ENCODE measurements at regions not wholly inside any gene's neighbourhood (a gene's known extent, or its start where the extent isn't known, plus 50 kb on each side); places are given as distances from the start of the nearest gene placed in this dataset.

DNA sequence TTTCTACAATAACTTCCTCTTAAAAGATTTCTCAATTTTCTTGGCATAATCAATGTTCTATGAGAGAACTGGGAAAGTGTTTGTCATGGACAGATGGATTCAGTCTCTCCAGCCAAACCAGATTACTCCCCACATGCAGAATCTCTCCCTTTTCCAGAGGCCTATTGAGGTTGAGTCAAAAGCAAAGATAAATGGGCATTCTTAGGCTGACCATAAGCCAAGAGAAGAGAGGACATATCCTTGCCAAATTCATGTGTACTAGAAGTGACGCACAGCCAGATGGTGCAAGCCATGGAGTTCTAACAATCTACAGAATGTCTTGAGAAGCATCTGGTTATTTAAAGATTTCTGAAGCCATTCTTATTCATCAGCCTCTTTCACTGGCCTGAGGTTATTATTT, 2115.0 kb downstream of the MAT2B start:
- DNase-seq, result peak; percentile 29 to 84

DNA sequence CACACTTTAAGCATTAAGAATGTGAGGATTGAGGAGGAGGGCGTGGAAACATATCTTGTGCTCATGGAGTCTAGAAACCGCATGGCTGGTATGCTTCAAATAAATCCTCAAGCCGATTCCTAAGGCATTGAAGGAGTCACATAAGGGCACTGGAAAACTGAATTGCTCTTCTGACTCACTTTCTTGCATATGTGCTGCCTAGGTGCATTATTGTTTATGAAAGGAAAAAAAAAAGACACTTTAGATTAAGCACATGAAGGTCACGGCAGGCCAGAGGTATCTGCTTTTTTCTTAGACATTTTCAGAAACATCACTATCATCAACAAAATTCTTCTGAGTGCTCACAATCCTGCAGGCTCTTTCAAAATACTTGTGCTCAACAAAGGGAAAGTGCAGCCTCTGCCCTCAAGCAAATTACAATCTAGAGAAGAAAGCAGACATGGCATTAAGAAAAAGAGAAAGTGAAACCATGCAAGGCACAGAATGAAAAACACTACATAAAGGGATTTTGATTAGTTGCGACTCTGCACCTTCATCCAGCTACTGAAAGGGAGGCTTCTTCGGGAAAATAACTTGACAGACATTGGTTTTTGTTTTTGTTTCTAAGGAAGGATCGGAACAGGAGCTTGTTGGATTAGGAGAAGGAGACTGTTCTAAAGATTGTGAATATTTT, 2117.6 kb downstream of the MAT2B start:
- no peak for DNase-seq

DNA sequence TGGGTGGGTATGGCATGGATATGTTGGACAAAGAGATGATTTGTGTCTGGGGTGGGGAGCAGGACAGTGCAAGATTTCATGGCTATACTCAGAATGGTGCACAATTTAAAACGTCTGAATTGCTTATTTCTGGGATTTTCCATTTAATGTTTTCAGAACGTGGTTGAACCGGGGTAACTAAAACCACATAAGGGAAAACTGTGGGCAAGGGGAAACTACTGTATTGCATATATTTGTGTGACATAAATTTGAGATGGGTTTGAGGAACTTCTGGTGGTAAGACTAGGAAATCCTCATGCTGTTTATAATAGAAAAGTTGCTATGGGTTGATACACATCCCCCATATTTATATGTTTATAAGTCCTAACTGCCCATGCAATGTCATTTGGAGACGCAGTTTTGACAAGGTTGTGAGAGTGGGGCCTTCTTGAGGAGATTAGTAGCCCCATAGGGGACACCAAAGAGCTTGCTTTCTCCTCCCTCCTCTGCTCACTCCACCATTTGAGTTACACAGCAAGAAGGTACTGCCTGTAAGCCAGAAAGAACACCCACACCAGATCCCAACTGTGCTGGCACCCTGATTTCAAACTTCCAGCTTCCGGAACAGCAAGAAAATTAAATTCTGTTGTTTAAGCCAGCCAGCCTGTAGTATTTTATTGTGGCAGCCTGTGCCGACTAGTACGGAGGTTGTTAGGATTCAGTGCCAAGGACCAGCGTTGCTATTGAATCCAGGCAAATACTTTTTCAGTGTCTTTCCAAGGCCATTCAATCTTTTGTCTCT, 2118.9 kb downstream of the MAT2B start:
- no peak for DNase-seq

DNA sequence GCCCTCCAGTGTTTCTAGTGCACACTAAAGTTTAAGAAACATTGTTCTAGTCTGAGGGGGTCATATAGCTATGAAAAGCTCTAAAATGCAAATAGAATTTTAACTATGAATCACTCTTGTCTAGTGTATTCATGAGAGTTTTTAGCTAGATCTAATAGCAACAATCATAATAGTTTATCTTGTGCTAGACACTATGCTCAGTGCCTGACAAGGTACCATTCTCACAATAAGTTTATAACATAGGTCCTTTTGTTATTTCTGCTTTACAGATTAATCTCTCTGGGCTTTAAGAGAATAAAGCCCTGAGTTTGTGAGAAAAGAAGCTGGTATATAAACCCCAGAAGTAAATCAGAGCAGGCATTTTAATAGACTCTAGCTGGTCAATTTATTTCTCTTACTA, 2120.7 kb downstream of the MAT2B start:
- no peak for DNase-seq

DNA sequence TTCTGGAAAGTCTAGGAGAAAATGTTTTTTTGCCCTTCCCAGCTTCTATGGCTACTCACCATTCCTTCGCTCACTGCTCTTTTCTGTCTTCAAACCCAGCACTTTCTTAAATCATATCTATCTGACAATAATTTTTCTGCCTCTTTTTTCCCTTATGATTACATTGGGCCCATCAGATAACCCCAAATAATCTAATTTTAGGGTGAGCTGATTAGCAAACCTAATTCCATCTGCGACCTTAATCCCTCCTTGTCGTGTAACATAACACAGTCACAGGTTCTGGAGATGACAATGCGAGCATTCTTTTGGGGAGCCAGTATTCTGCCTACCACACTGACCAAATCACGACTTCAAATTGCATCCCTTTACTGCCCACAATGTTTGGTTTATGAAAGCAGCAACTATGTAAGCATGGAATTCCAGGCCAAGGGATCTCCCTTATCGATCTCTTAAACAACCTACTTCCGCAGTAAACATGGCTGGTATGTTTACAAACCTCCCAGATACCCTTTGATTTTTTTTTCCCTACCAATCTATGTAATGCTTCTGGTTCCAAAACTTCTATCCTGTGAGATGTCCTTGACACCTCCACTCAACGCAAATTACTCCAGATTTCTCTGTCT, 2122.2 kb downstream of the MAT2B start:
- no peak for DNase-seq

DNA sequence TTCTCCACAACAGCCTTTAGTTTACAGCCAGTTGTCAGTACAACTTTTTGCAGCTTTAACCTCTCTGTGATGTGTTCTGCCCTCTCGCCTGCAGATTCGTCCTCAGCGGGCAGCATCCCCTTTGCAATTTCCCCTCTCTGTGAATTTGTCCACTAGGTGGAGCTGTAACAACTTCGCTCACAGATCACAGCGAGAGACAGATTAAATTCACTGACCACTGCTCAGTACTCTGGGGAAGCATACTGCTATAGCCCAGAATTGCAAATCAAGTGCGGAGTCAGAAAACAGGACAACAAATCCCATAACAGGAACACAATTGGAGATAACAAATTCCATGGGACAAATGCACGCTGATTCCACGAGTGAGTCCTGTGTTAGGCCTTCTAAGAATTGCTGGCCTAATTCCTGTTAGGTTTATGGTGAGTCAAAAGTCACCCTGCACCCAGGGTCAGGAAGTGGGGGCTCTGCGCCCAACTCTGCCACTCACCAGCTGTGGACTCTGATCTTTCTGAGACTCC, 2124.9 kb downstream of the MAT2B start:
- peak; percentile 8 to 70 for DNase-seq

DNA sequence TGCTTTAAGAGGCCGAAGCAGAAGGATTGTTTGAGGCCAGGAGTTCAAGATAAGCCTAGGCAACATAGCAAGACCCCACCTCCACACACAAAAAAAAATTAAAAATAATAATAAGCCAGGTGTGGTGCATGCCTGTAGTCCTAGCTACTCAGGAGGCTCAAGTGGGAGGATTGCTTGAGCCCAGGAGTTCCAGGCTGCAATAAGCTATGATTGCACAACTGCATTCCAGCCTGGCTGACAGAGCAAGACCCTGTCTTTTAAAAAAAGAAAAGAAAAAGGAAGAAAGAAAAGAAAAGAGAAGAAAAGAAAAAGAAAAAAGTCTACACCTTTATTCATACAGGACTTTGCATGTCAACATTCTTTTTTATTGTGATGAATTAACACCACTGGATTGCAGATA, 2125.8 kb downstream of the MAT2B start:
- no peak for DNase-seq

DNA sequence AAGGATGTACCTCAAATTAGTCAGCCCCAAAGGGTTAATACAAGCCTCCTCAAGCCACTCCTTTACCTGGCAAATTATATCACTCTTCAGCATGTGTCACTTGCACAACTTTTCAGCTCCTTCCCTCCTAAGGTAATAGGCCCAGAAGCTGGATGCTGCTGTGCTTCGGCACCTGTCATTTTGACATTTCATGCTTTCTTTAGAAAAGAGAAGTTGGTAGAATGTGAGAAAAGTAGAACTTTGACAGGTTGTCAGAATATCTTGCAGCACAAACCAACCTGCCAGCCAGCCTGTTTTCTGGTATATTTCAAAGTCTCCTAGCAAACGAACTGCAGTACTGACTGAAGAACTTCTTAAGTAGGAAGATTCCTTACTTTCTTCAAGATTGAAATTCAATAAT, 2136.9 kb downstream of the MAT2B start:
- no peak for DNase-seq

DNA sequence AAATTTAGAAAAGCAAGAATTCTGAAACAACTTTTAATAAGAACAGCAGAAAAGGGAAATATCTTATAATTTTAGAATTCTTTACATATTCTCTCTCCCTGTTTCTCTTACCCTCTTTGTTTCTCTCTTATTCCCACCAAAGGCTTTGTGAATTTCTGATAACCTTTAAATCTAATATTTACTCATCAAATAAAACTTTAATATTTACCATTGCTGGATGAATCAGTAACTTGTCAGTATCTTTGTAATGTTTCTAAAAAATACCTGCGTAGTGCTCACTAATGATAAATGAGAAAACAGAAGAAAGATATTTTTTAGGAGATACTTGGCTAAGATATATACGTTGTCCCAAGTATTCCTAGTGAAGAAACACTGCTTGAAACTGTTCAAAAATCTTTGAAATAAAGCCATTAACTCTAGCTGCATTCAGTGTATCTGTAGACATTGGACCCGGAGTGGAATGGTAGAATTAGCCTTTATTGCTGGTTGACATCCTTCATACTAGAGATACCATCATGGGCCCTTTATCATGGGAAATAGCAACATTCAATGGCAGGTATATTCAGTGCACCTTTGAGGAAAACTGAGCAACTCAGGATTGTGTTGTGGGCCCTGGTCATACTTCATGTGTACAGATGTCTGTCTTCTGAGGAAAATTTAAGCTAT, 2160.4 kb downstream of the MAT2B start:
- no peak for DNase-seq

DNA sequence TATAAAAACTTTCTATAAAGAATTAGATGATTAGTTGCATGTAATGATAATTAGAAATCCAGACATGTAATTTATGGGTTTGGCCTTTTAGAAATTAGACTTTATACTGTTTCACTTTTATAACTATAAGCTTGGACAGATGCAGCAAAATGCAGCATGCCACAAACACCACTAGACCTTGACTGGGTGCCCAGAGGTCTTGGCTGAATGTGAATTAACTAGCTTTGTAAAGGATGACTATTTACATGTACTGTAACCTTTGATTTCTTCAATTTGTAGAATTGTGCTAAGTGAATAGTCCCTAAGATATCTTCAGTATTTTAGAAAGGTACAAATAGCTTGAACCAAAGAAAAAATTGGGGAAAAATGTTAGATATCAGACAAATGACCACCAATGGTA, 2168.1 kb downstream of the MAT2B start:
- no peak for DNase-seq

DNA sequence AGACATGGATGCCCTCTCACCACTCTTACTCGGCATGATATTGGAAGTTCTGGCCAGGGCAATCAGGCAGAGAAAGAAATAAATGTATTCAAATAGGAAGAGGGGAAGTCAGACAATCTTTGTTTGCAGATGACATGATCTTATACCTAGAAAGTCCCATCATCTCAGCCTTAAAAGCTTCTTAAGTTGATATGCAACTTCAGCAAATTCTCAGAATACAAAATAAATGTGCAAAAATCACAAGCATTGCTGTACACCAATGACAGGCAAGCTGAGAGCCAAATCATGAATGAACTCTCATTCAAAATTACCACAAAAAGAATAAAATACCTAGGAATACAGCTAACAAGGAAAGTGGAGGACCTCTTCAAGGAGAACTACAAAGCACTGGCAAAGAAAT, 2190.4 kb downstream of the MAT2B start:
- no peak for DNase-seq

DNA sequence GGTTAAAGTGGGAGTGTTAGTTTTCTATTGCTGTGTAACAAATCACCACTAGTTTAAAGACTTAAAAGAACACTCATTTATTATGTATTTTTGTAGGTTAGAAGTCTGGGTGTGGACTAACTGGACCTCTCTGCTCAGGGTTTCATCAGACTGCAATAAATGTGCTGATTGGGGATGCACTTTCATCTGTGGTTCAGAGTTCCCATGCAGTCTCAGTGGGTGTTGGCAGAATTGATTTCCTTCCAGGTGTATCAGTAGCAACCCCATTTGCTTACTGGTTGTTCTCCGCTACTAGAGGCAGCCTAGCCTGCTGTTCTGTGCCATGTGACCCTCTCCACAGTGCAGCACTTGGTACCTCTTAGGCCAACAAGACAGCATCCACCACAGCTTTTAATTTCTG, 2200.5 kb downstream of the MAT2B start:
- DNase-seq, result no peak

DNA sequence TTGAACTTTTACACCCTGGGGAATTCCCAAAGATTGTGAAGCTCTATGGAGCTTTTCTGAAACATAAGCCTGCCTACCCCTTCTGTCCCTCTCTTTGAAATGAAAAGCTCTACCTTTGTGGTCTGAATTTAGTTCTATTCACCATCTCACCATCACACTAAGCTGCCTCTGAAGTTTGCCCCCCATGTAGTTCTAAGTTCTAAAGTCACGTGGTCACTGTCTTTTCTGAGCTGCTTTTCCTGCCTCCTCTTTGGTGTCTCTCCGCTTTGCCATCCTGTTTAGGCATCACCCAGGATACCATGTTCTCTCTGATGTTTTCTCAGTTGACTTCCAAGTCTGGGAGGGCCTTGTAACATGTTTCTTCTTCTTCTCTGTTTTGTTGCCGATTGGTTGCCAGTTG, 2206.6 kb downstream of the MAT2B start:
- DNase-seq, result no peak

DNA sequence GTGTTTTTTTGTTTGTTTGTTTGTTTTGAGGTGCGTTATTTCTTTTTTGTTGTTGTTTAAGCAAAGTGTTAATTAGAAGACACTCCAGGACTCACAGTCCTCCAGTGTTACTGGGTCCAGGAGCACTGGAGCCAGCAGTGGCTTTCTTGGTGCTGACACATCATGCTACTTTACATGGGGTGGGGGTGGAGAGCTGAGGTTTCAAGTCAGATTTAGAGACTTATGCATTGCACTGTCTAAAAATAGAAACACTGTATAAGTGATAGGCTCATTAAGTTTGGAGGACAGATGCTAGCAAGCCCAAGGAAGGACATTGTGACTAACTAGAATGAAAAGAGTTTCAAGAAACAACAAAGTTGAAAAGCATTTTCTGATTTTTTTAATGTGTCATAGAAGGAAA, 2209.2 kb downstream of the MAT2B start:
- DNase-seq, result no peak

DNA sequence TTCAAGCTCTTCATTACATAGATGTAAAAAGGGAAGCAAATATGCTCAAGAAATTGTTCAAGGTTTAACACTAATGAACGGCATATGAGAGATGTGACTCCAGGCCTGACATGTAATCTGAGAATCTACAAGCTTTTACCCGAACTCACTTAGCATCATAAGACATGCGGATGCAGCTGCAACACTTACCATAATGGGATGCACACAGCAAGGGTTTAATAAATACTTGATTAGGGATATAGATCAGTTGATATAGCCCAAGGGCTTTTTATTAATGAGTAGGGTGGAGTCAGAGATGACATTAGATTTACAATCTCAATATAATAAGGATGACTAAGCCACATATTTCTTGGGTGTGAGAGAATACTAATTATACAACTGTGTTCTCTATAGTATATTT, 2215.5 kb downstream of the MAT2B start:
- DNase-seq, result no peak

DNA sequence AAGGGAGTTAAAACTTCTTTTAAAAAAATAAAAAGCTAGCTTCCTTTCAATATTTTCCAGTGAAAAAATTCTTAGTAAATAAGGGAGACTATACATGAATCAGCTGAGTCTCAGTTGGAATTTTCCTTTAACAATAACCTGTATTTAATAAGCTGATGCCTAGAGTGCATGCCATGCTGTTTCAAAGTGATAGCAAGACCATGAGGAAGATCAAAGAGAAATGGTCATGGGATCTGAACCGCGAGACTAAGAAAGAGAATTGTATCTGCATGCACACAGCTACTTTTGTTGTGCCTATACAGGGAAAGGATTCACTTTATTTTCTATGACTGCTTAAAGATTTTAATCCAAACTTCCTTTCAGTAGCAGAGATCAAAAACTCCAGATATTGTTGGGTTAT, 2217.0 kb downstream of the MAT2B start:
- no peak for DNase-seq

DNA sequence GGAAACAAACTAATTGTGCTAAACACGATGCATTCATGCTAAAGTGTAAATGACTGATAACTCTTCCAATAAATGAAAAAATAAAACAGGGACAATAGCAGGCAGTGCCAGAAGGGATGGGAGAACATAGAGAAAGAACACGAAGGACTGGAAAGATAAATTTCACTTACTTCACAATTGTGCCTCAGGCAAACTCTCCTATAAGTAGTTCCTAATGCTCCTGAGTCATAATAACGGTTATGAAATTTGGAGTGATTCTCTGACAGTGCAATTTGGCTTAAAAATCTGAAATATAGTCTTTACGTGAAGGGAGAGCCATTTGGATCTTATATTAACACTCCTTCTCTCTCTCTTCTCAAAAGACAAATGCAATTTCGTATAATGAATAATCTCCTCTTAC, 2218.5 kb downstream of the MAT2B start:
- DNase-seq, result no peak

DNA sequence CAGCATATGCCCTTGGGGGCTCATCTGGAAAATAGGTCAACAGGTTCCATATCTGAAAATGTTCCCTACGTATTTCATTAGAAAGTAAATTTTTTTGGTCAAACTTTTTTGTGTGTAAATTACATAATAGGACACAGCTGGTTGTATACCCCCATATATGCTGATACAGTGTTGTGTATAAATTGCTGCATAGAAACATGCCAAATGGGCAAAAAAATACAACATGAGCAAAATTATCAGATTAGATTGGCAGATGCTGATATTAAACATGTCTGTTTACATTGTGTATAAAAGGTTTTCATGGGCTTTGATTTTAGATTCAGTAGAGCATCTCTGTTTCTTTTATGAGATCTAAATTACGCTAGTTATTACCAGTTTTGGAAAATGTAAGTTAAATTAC, 2223.0 kb downstream of the MAT2B start:
- no peak for DNase-seq

DNA sequence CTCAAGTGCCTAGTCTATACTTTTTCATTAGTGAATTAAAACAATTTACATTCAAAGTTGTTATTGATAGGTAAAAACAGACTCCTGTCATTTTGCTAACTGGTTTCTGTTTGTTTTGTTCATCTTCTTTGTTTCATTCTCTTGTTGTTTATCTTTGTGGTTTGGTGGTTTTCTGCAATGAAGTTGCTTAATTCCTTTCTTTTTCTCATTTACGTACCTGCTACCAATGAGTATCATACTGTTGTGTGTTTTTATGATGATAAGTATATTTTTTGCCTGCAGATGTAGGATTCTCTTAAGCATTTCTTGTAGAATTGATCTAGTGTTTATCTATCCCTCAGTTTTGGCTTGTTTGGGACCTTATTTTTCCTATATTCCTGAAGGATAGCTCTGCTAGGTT, 2230.0 kb downstream of the MAT2B start:
- DNase-seq, result no peak

DNA sequence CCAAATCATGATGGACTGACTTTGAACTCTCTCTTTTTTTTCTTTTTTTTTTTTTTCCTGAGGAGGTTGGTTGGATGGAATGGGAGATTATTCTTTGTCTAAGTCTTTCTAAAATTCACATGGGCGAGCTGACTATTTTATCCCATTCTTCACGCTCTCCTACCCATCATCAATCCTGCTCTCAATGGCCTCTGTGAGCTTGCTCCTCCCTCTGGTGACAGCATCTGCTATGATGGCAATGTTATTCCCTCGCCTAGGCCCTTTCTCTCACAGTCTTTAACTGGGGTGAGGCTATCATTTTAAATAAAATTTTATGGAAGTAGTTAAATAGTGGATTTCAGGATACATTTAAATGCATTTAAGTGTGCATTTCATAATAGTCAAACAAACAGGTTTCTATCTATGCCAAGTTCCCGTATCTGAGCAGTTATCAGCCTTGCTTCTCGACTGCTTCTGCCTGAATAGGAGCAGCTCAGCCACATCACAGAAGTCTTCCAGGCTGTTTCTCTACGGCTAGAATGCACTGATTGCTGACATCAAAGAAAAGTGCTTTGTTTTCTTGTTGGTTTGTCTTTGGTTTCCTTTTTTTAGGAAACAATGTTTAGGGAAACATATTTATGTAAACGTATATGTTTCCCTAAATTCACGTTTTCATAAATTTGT, 2233.8 kb downstream of the MAT2B start:
- no peak for DNase-seq

DNA sequence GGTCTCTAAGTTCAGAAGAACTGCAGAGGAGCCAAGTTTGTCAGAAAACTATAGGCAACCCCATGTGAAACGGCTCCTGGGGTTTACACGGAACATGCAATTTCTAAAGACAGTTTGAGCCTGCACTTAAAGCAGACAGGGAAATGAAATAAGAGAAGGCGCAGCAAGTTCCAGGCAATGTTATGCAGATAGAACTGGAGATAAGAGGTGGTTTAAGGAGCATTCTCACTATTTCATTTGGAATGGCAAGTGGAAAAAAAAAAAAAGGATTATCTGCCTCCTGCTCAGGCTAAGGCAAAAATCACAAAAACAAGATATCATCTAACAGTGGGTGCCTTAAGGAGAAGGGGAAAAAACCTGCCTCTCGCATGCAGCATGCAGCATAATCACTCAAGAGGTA, 2252.4 kb downstream of the MAT2B start:
- DNase-seq, result no peak

DNA sequence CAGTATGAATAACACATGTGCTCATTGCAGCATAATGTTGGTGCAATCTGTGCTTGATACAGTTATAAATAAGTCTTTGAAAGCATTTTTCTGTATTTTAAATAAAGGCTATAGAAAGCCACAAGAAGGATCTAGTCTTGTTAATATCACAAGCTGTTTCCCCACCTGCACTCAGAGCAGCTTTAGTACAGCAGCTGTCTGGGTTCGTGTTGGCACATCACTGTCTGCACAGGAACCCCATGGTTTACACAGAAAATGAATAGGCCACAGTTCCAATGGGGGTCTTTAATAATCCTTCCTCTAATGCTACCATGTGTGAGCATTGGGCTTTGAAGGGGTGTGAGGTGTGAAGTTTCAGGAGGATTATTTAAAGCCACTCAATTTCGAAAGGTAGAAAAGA, 2269.7 kb downstream of the MAT2B start:
- no peak for DNase-seq

DNA sequence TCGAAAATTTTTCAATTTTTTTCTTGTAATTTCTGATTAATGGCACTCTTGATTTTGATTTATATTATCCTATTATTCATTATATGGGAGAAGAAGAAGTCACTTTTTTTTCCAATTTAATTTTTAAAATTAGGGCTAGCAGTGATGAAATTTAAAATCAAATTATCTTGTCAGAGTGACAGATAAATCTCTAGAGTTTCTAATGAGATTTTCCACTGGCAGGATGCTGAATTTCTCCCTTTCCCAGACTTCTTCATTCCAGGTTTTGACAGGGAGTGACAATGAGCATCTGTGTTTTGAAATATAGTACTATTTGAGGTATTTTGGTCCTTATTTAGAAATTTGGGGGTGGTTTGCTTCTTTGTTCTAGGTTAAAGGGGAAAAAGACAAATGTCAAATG, 2274.1 kb downstream of the MAT2B start:
- no peak for DNase-seq
